GM19023 (cell line): ENCODE measurements at regions not wholly inside any gene's neighbourhood (a gene's known extent, or its start where the extent isn't known, plus 50 kb on each side); places are given as distances from the start of the nearest gene placed in this dataset.

Source experiments
- ATAC-seq: cut with Tn5 transposase; IDR thresholded peaks from one replicate; pipeline ENCODE4 v1.9.1; 2021; ENCODE audit warnings: mild to moderate bottlenecking, moderate library complexity; ENCODE audit not compliant: unreplicated experiment

DNA sequence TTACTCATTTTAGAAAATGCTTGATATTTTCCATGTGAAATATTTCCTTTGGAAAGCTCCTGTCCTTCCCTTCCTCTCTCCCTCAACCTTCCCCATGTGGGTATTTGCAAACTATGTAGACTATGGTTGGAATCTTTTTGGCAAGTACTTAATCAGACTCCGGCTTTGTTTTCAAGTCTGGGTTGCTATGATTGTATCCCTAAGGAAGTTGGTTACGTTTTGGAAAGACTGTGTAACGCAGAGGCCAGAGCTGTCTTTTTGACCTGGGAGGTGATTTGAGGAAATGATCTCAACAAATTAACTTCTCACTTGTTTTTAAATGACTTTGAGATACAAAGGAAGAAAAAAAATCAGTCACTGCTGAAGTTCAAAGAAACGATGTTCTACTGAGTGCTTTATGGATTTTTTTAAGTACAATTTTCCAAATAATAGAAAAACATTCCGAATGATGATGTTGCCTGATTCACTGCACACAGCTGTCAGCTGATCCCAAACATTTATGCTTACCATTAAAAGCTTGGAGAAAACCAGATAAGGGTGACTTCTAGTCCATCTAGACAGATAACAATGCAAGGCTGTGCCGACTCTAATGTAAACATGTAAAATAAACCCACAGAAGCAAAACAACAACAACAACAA, 145.5 kb upstream of the CELF2 start:
- no peak for ATAC-seq

DNA sequence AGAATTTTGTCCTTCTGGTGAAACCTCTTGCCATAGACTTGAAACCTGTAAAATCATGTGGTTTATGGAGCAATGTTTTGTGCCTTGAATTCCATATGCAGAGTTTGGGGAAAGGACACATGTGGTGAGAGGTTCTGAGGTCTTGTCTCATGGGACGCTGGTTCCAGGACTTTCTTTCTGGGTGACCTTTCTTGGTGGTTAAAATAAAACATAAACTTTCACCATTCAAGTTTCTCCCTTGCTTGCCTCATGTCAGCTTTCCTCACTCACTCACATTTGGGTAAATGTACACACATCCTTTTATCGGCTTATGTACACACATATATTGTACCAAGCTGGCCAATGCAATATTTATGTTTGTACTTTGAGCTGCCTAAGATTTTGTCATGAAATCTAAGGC, 144.9 kb upstream of the CELF2 start:
- ATAC-seq, result no peak

DNA sequence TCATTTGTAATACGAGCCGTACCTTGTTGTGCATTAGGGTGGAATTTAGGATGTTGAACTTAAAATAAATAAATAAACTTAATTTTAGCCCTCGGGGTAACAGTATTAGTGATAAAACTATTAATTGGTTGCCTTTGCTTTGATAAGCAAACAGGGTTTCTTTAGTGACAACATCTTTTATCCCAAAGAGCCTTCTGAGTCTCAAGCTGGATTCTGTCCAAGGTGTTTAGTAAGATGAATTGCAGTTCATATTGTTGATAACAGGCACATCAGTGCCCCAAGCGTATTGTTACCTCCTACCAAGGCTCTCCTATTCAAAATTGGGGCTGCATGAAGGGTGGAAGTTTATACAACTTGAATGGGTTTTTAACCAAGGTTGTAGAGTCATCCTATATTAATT, 144.4 kb upstream of the CELF2 start:
- no peak for ATAC-seq

DNA sequence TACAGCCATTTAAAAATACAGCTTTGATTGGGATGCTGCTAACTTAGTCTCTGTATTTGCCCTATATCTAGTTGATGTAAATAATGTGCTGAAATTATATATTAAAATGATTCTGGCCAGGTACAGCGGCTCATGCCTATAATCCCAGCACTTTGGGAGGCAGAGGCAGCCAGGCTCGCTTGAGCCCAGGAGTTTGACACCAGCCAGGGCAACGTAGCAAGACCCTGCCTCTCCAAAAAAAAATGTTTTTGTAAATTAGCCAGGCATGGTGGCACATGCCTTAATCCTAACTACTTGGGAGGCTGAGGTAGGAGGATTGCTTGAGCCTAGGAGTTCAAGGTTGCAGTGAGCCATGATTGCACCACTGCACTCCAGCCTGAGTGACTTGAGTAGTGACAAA, 143.8 kb upstream of the CELF2 start:
- no peak for ATAC-seq

DNA sequence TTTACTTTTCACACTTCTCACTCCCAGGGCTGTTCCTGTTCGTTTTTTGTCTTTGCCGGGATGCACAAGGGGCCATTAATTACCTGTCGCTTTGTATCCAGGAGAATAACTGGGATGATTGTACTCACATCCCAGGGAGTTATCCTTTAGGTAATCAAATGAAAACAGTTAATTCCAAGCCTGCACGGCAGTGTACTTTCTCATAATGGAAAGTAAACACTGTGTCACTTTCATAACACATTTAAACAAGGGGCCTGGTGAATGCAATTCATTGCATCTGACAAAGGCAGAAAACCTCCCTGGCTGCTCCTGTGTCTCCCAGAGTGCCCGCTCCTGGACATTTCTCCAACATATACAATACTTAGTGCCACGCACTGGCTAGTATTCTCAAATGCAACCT, 138.7 kb upstream of the CELF2 start:
- no peak for ATAC-seq

DNA sequence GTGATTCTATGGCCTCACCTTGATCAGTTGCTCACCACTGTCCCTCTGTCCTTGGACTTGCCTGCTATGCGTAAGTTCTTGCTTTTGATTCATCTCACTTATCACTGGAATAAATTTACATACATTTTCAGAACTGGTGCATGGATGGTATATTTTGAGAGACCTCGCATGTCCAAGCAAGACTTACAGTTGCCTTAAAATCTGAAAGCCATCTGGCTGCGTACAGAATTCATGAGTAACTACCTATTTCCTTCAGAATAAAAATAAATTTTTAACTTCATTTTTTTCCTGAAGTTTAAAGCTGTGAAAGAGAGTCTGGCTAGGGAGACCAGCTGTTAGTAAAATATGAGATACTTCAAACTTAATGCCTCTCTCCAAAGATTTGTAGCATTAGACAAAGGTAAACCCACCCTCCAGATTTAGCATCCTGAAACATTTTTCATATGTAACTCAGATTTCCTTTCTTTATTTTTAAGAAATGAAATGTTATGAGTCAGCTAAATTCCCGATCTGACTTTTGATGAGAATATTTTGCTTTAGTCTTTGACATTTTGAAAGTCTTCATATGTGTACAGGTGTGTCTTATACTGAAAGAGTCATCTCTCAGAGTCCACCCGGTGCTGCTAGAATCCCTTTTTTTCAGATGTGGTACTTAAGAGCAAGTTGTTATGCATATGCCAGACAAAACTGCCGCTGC, 136.4 kb upstream of the CELF2 start:
- no peak for ATAC-seq

DNA sequence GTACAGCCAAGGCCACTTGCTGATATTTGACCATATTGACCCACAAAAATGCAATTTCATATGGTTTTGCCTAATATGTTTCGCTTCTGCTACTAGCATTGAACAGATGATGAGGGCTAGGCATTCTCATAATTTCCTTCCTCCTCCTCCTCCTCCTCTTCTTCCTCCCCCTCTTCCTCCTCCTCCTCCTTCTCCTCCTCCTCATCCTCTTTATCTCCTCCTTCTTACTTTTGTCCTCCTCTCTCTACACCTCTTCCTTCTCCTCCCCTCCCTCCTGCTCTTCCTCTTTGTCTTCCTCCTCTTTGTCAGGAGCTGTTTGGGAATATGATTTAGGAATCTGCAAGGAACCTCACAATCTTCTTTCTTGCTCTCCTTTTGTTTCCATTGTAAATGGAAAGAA, 133.9 kb upstream of the CELF2 start:
- no peak for ATAC-seq

DNA sequence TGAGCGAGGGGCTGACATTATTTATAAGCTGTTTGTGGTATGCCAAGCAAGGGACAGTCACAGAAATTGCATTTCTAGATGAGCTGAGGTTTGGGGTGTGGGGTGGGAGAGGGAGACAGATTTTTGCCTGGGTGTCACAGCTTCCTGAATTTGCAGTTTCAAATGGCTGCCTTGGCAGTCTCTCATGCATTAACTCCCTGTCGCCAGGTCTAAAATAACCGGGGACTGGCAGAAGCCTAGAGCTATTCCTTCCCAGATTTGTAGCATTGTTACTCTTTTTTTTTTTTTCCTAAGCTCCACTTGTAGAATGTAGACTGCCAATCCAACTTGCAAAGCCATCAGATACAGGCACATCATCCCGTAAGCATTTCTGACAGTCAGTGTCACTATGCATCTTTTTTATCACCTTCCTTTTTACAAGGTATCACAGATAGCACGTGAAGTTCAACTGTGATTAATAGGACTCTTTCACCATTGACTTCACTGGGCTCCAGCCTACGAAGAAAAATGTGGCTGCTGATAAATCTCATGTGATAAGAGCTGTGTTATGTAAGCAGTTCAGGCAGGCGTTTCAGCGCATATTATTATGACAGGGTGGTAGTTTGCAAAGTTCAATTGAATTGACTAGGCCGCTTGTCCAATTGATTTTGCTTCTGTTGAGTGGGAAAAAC, 130.7 kb upstream of the CELF2 start:
- no peak for ATAC-seq

DNA sequence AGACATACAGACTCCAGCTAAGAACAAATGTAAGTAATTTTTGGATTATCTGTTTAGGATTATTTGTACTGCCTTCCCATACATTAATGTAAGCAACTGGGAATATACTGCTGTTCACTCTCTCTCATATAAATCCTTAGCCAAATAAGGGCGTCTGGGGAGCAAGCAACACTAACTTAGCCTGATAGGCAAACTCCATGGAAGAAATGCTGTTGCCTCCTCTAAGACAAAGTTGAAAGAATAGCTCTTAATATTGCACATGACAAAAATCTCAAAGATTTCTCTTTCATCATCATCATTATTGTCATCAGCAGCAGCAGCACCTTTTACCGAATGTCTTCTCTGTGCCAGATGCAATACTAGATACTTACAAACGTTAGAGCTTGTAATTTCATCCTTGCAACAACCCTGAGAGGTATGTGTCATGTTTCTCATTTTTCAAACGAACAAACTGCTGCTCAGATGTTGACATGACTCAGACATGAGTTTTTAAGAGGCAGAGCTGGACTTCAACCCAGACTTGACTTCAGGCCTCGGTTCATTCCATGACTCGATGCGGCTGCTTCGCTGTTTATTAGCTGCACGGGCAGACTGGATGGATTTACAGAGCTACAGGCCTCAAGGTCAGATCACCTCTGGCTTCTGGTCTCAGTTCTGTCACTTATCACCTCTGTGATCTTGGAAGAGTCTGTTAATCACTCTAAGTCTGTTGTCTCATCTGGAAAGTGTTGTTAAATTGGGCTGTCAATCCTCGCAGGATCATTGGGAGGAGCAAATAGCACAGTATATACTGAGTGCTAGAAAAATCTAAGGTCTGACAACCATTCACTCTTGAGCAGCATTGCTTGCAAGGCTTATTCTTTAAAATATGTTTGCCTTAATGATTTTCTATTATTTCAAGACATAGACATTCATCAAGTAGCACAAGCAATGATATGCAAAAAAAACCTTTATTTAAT, 126.3 kb upstream of the CELF2 start:
- ATAC-seq, result no peak

DNA sequence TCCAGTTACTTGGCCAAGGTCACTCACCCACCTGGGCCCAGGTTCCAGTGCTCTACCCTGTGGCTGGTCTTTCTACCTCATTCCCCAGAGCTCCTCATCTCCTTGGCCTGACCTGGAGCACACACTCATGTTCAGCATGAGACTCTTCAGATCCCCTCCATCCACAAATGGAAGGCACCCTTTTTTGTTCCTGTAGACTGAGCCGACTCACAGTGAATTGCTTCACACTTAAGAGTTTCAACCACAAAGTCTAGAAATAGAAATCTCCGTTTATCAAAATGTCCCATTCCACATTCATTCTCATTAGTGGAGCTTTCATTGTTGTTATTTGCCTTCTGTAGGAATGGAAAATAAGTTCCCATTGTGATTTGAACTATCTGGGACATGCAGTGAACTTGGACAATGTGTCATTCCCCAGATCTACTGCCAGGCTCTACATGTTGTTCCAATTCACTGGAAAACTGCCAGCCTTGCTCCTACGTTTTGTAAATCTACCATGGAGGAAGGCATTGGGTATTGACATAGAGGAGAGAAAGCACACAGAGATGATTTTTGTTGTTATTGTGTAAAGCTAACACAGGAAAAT, 125.3 kb upstream of the CELF2 start:
- ATAC-seq, result no peak

DNA sequence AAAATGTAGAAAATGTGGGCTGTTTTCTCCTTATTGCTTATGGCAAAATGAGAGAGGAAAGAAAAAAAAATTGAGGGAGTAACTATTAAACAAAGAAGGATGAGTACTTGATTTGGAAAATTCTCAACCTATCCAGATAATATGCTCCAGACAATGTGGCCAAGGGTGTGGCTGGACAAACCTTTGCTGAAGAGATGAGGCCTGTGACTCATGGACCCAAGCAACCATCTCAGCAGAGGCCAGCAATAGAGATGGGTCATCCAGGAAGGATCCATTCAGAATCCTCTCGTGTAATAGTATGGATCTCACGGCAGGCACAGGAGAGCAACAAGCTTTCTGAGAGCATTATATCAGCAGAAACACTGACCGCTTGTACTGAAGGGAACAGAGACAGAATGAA, 120.3 kb upstream of the CELF2 start:
- no peak for ATAC-seq

DNA sequence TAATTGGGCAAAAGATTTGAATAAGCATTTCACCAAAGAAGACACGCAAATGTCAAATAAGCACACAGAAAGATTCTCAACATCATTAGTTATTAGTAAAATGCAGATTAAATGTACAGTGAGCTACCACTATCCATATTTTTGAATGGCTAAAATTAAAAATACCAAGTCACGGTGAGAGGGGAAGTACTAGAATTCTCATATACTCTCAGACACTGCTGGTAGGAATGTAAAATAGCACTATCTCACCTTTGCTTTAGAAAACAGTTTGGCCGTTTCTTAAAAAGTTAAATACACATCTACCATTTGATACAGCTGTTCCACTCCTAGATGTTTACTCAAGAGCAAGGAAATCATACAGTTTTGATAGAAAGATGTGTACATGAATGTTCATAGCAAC, 115.8 kb upstream of the CELF2 start:
- no peak for ATAC-seq

DNA sequence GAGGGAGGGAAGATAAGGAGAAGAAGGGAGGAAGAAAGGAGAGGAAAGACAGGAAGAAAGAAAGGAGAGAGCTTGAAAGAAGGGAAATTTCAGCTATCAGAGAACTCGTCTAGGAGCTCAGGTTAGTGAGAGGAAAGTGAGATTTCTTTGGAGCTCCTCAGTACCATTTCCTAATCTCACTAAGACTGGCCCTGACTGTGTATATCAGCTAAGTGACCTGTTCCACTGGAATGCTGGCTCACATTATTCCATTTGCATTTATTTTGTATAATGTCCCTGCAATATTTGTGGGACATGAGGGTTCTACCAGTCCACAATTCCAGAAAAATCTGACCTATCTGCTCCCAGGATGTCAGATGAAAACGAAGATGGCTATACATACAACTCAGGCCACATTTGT, 114.7 kb upstream of the CELF2 start:
- no peak for ATAC-seq

DNA sequence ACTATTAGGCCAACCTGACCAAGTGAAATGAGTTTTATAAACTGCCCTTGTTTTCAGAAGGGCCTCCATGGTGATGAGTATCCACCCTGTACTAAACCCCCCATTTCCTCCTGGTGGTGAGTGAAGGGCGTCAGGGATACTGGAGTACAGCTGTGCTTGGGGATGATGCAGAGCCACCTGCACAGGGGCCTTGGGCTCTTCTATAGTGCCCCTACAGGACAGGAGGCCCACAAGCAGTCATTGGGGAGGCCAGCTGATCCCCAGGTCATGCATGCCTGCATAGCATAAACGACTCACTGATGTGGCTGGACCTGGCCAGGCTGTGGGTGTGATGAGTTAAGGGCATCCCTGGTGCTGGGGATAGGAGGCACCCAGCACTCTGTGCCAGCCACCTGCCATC, 114.1 kb upstream of the CELF2 start:
- ATAC-seq, result no peak

DNA sequence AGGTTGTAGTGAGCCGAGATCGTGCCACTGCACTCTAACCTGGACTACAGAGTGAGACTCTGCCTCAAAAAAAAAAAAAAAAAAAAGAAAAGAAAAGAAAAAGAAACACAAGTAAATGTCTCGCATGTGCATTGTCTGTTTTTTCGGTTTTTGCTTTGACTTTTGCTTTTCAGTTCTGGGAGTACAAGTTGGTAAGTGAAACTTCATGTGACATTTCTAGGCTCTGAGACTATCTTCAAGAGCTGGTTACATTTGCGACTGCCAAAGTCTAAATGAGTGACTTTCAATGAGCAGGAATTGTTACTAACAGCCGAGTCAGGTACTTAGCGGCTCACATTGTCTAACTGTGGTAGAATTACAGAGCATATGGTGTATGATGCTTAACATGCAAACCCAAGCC, 107.0 kb upstream of the CELF2 start:
- ATAC-seq, result no peak

DNA sequence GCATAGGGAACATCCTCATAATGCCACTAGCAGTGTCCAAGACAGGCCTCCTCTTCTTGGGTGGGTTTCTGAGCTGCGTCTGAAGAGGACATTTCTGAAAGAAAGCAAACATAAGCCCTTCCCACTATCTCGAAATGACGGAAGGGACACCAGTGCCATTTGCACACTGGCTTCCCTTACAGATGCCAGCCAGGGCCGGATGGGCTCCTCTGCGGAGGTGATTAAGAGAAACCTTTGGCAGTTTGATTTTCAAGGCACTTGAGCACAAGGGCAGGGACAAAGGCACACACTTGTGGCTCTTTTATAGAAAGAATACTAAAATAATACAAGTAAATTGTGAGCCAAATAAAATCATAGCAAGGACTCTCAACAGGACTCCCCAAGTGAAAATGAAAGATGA, 106.6 kb upstream of the CELF2 start:
- no peak for ATAC-seq

DNA sequence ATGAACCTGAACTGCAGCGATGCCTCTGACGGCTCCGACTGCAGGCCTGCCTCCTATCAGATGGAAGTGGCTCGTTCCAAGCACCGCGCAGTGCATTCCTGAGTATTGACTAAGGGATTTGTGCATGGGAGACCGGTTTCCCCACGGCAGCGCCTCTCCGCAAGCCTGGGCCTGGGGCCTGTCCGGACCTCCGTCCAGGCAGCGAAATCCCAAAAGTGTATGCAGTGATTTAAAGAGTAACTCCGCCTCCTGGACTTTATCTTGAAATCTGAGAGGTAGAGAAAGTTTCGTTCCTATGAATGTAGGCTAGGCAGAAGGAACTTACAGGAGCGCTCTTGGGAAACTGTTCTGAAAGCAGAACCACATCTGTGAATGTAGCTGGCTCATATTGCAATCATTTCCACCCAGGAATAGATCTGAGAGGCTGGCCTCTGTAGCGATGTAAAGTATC, 106.2 kb upstream of the CELF2 start:
- ATAC-seq, result no peak

DNA sequence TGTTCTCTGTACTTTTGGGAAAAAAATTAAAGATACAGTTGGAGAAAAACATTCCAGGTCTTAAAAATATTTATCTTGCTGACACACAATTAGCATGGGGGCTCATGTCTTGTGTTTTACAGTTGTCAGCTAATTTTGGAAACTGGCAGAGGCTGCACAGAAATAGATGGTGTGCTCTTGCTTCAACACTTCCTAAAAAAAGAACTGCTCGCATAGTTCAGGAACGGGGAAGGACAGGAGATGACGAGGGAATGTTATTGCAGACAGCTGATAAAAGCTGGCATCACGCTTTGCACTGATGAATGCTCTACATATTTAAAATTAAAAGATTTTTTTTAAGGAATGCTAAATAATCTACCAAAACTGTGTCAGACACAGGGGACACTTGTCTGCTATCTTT, 103.5 kb upstream of the CELF2 start:
- no peak for ATAC-seq

DNA sequence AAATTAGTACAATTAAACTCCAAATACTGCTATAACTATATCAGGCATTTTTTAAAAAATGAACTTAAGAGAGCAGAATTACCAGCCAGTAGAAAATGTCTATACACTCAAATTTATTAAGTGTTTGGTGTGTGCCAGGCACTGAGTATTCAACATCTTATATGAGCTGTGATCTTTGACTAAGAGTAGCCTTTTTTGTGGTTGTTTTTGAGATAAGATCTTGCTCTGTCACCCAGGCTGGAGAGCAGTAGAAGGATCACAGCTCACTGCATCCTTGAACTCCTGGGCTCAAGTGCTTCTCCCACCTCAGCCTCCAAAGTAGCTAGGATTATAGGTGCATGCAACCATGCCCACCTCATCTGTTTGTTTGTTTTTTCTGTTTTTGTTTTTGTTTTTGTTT, 102.5 kb upstream of the CELF2 start:
- no peak for ATAC-seq

DNA sequence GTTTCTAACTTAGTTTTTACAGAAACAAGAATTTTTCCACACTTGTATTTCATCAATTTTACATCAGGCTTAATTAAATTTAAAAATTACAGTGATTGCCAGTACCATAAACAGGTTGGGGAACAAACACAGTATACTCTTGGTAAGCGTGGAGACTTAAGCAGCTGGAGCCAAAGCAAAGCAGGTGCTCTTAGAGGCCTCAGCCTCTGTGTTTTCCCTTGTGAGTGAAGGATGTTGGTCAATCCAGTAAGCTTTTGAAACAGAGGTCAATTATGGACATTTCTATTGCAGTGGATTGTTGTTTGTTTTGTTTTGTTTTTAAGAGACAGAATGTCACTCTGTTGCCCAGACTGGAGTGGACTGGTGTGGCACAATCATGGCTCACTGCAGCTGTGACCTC, 100.6 kb upstream of the CELF2 start:
- no peak for ATAC-seq

DNA sequence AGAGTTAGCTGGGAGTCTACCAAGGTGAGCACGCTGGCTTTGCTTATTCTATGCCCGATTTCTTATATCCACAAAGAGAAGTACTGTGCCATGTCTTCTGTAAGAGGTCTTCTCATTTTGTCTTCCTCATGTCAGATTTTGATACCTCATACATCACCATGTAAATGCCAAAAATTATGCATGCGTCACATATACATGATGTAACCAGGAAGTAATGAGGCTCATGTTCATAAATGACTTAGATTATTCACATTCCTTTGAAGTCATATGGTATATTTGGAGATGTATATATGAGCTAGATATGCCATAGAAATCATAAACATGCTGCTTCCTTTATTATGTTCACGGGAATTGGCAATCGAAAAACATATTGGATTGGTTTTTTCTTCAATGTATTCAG, 97.7 kb upstream of the CELF2 start:
- ATAC-seq, result no peak
